ENCODE measurements at regions not wholly inside any gene's neighbourhood (a gene's known extent, or its start where the extent isn't known, plus 50 kb on each side); places are given as distances from the start of the nearest gene placed in this dataset.

GRCh38 chr5:2052687-2053086 is 170.0 kb upstream of the IRX4 start:
- H3K27me3 ChIP-seq (replicated peaks): no peaks in the 10 kb centered on the region
- no peak overlapping the region for H3K27ac ChIP-seq
- TF ChIP-seq, protein P1, sequence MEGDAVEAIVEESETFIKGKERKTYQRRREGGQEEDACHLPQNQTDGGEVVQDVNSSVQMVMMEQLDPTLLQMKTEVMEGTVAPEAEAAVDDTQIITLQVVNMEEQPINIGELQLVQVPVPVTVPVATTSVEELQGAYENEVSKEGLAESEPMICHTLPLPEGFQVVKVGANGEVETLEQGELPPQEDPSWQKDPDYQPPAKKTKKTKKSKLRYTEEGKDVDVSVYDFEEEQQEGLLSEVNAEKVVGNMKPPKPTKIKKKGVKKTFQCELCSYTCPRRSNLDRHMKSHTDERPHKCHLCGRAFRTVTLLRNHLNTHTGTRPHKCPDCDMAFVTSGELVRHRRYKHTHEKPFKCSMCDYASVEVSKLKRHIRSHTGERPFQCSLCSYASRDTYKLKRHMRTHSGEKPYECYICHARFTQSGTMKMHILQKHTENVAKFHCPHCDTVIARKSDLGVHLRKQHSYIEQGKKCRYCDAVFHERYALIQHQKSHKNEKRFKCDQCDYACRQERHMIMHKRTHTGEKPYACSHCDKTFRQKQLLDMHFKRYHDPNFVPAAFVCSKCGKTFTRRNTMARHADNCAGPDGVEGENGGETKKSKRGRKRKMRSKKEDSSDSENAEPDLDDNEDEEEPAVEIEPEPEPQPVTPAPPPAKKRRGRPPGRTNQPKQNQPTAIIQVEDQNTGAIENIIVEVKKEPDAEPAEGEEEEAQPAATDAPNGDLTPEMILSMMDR (IDR thresholded peaks at IDR 0.05; ENCODE audit: low read depth, low read length, missing control alignments): no peak
- H3K4me3 ChIP-seq (ENCODE audit: low read depth, low read length): no peak overlapping the region
- H3K36me3 ChIP-seq (replicated peaks): no peaks in the 10 kb centered on the region
- in situ Hi-C loops (cut with HindIII; ENCODE audit: low pct_ligation_motif_present, low sequenced_read_pairs): no loop called here
- no peak for DNase-seq

DNA sequence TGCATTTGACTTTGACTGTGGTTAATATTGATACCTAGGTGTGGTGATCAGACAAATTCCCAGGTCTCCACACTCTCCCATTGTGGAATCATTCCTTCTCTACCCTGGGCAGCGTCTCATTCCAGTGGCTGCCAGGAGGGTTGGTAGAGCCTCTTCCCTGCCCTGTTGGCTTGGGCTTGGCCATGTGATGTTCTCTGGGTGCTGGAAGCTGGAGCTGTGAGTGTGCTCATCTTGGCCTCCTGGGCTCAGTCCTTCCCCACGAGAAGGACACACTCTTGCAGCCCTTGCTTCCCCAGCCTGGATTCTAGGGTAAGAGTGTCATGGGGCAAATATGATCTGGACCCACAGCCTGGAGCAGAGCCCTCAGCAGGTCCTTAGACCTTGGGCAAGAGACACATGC is 167.2 kb upstream of the IRX4 start:
- in situ Hi-C loops (cut with HindIII; ENCODE audit: low pct_ligation_motif_present, low sequenced_read_pairs): no loop called here
- Histone ChIP-seq H3K4me3 (ENCODE audit: low read depth, low read length) (no peak overlapping the region), H3K27ac (no peak overlapping the region), H3K27me3 (replicated peaks) (no peaks in the 10 kb centered on the region), H3K36me3 (replicated peaks) (no peaks in the 10 kb centered on the region)
- no peak for DNase-seq
- TF ChIP-seq, protein P1 (IDR thresholded peaks at IDR 0.05; ENCODE audit: low read depth, low read length, missing control alignments): no peak

DNA sequence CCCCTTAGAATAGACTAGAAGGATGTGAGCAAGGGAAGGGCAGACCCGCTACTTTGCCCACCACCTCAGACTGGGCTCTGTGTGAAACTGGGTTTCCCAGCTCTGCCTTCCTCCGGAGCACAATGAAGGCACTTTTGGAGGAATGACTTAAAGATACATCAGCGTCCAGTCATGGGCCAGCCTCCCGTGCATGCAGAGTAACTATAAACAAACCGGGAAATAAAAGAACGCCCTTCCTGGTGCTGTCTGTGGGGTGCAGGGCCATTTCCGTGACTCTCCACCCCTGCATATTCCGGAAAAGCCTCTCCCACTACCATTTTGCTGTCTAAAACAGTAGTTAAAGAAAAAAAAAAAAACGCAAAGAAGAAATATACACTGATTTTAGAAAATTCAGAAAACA is 165.9 kb upstream of the IRX4 start:
- in situ Hi-C loops (cut with HindIII; ENCODE audit: low pct_ligation_motif_present, low sequenced_read_pairs): no loop called here
- no peak for DNase-seq
- Histone ChIP-seq H3K27ac (no peak overlapping the region), H3K4me3 (ENCODE audit: low read depth, low read length) (no peak overlapping the region), H3K27me3 (replicated peaks) (no peaks in the 10 kb centered on the region), H3K36me3 (replicated peaks) (no peaks in the 10 kb centered on the region)
- TF ChIP-seq, protein P1 (IDR thresholded peaks at IDR 0.05; ENCODE audit: low read depth, low read length, missing control alignments): no peak

- in situ Hi-C loops (cut with HindIII; ENCODE audit: low pct_ligation_motif_present, low sequenced_read_pairs): no loop called here
- TF ChIP-seq, protein P1 (IDR thresholded peaks at IDR 0.05; ENCODE audit: low read depth, low read length, missing control alignments): no peak
- Histone ChIP-seq H3K36me3 (replicated peaks) (no peaks in the 10 kb centered on the region), H3K27ac (no peak overlapping the region), H3K4me3 (ENCODE audit: low read depth, low read length) (no peak overlapping the region), H3K27me3 (replicated peaks) (no peaks in the 10 kb centered on the region)
- no peak for DNase-seq
These were observed 164.7 kb upstream of the IRX4 start for GRCh38 chr5:2047341-2047927.

- in situ Hi-C loops (cut with HindIII; ENCODE audit: low pct_ligation_motif_present, low sequenced_read_pairs): no loop called here
- Histone ChIP-seq H3K27ac (no peak overlapping the region), H3K27me3 (replicated peaks) (no peaks in the 10 kb centered on the region), H3K36me3 (replicated peaks) (no peaks in the 10 kb centered on the region), H3K4me3 (ENCODE audit: low read depth, low read length) (no peak overlapping the region)
- TF ChIP-seq, protein P1 (IDR thresholded peaks at IDR 0.05; ENCODE audit: low read depth, low read length, missing control alignments): no peak
- DNase-seq: no peak
These were observed 161.3 kb upstream of the IRX4 start for GRCh38 chr5:2044041-2044440.

DNA sequence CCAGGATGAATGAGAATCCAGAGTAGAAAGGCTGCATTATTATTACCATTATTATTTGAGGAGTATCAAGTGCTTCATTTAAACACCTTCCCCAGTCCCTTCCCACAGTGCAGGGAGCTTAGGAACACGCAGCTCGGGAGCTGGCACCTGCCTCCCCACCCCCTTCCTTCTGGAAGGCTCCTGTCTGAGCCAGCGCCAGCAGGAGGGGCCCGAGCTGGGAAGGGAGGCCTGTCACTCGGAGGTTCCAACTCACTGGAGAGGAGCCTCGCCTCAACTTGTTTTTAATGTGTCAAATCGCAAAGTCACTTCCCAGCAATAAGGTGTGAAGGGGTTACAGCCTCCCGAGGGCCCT is 156.4 kb upstream of the IRX4 start:
- Histone ChIP-seq H3K27ac (no peak overlapping the region), H3K4me3 (ENCODE audit: low read depth, low read length) (no peak overlapping the region), H3K36me3 (replicated peaks) (no peaks in the 10 kb centered on the region), H3K27me3 (replicated peaks) (peaks cover 4% of the 10 kb centered on the region)
- TF ChIP-seq, protein P1 (IDR thresholded peaks at IDR 0.05; ENCODE audit: low read depth, low read length, missing control alignments): no peak
- no peak for DNase-seq
- in situ Hi-C loops (cut with HindIII; ENCODE audit: low pct_ligation_motif_present, low sequenced_read_pairs): no loop called here

Measured in brain microvascular endothelial cell (primary cell).